NT2/D1 (cell line): ENCODE measurements at regions not wholly inside any gene's neighbourhood (a gene's known extent, or its start where the extent isn't known, plus 50 kb on each side); places are given as distances from the start of the nearest gene placed in this dataset.

Experiments used
- DNase-seq: peaks from one replicate; pipeline ENCODE4 v3.0.0-alpha.2; 2011; ENCODE audit warnings: low read depth, low spot score
- H3K27me3 ChIP-seq: 2 replicates; pipeline ENCODE4 v1.6.0; 2011; ENCODE audit warnings: mild to moderate bottlenecking; ENCODE audit not compliant: insufficient read length, insufficient read depth
- H3K36me3 ChIP-seq: 2 replicates; pipeline ENCODE4 v1.6.1; 2011; ENCODE audit warnings: mild to moderate bottlenecking, low read length, mixed read lengths; ENCODE audit not compliant: insufficient read depth, insufficient read length
- H3K4me1 ChIP-seq: 2 replicates; pipeline ENCODE4 v1.5.1; 2011; ENCODE audit not compliant: insufficient read depth, insufficient read length
- H3K4me3 ChIP-seq: 2 replicates; pipeline ENCODE4 v1.5.1; 2011; ENCODE audit warnings: low read depth; ENCODE audit not compliant: insufficient read length
- H3K9ac ChIP-seq: 2 replicates; pipeline ENCODE4 v1.6.0; 2011; ENCODE audit warnings: low read depth; ENCODE audit not compliant: insufficient read length
- H3K9me3 ChIP-seq: 2 replicates; pipeline ENCODE4 v1.5.1; 2011; ENCODE audit warnings: mild to moderate bottlenecking, low read length; ENCODE audit not compliant: insufficient read depth
- SUZ12 ChIP-seq: IDR thresholded peaks from 2 replicates; pipeline ENCODE4 v1.6.1; 2011; ENCODE audit not compliant: insufficient read length, insufficient read depth; ENCODE audit errors: extremely low read depth
- YY1 ChIP-seq: IDR thresholded peaks from 2 replicates; pipeline ENCODE4 v1.6.1; 2011; ENCODE audit not compliant: insufficient read length, insufficient read depth
- ZNF274 ChIP-seq: IDR thresholded peaks from 2 replicates; pipeline ENCODE4 v1.6.1; 2011; ENCODE audit warnings: mild to moderate bottlenecking, low read depth, low read length

GRCh38 chr20:4600308-4601014 is 85.8 kb upstream of the PRNP start:
- no peak overlapping the region for H3K9ac ChIP-seq
- no peaks in the 10 kb centered on the region for H3K36me3 ChIP-seq
- H3K27me3 ChIP-seq = no peaks in the 10 kb centered on the region
- no peak for DNase-seq
- H3K4me1 ChIP-seq = no peaks in the 10 kb centered on the region
- TF ChIP-seq SUZ12 (no peak), YY1 (no peak), ZNF274 (no peak)
- H3K9me3 ChIP-seq = no peaks in the 10 kb centered on the region
- H3K4me3 ChIP-seq = no peak overlapping the region

- no peak for DNase-seq
- Histone ChIP-seq H3K4me3 (no peak overlapping the region), H3K36me3 (no peaks in the 10 kb centered on the region), H3K9ac (no peak overlapping the region), H3K27me3 (peaks cover 17% of the 10 kb centered on the region), H3K4me1 (peaks cover 5% of the 10 kb centered on the region), H3K9me3 (no peaks in the 10 kb centered on the region)
- TF ChIP-seq ZNF274 (no peak), SUZ12 (no peak), YY1 (no peak)
Observed at GRCh38 chr20:4597215-4597614, 89.0 kb upstream of the PRNP start.

GRCh38 chr20:4593149-4593525 is 93.1 kb upstream of the PRNP start:
- Histone ChIP-seq H3K4me1 (peaks cover 5% of the 10 kb centered on the region), H3K9ac (peak overlapping the region; percentile 50)

GRCh38 chr20:4592316-4593148 is 93.7 kb upstream of the PRNP start:
- no peaks in the 10 kb centered on the region for H3K36me3 ChIP-seq
- no peak for TF ChIP-seq ZNF274
- no peak for TF ChIP-seq SUZ12
- TF ChIP-seq YY1 = no peak
- H3K4me3 ChIP-seq = peak overlapping the region; percentile 26
- DNase-seq = no peak
- H3K9me3 ChIP-seq = no peaks in the 10 kb centered on the region
- H3K9ac ChIP-seq = peak overlapping the region; percentile 50
- H3K27me3 ChIP-seq = peaks cover 28% of the 10 kb centered on the region
- peaks cover 5% of the 10 kb centered on the region for H3K4me1 ChIP-seq

More at GRCh38 chr20:4593149-4593525, 93.1 kb upstream of the PRNP start:
- TF ChIP-seq SUZ12 = no peak
- no peak for TF ChIP-seq YY1
- Histone ChIP-seq H3K9me3 (no peaks in the 10 kb centered on the region), H3K27me3 (peaks cover 28% of the 10 kb centered on the region), H3K36me3 (no peaks in the 10 kb centered on the region), H3K4me3 (no peak overlapping the region)
- DNase-seq = no peak

GRCh38 chr20:4591975-4592315 is 94.3 kb upstream of the PRNP start:
- no peaks in the 10 kb centered on the region for H3K9me3 ChIP-seq
- no peak for DNase-seq
- H3K27me3 ChIP-seq = peaks cover 28% of the 10 kb centered on the region
- TF ChIP-seq YY1 (no peak), ZNF274 (no peak), SUZ12 (no peak)
- H3K9ac ChIP-seq = no peak overlapping the region
- no peaks in the 10 kb centered on the region for H3K36me3 ChIP-seq
- H3K4me1 ChIP-seq = peaks cover 7% of the 10 kb centered on the region
- H3K4me3 ChIP-seq = no peak overlapping the region

GRCh38 chr20:4585758-4586157 is 100.5 kb upstream of the PRNP start:
- TF ChIP-seq YY1 (no peak), SUZ12 (no peak), ZNF274 (no peak)

GRCh38 chr20:4585104-4585753 is 101.0 kb upstream of the PRNP start:
- no peaks in the 10 kb centered on the region for H3K27me3 ChIP-seq
- no peak overlapping the region for H3K4me3 ChIP-seq
- no peak for DNase-seq
- no peaks in the 10 kb centered on the region for H3K9me3 ChIP-seq
- no peaks in the 10 kb centered on the region for H3K36me3 ChIP-seq
- TF ChIP-seq ZNF274 = no peak
- TF ChIP-seq SUZ12 = no peak
- no peak for TF ChIP-seq YY1
- no peak overlapping the region for H3K9ac ChIP-seq
- peaks cover 6% of the 10 kb centered on the region for H3K4me1 ChIP-seq

More at GRCh38 chr20:4585758-4586157, 100.5 kb upstream of the PRNP start:
- Histone ChIP-seq H3K9ac (no peak overlapping the region), H3K27me3 (no peaks in the 10 kb centered on the region), H3K36me3 (no peaks in the 10 kb centered on the region), H3K9me3 (no peaks in the 10 kb centered on the region), H3K4me3 (no peak overlapping the region), H3K4me1 (peaks cover 6% of the 10 kb centered on the region)
- no peak for DNase-seq
